Right lobe of liver (tissue), 4 donors: ENCODE measurements at regions not wholly inside any gene's neighbourhood (a gene's known extent, or its start where the extent isn't known, plus 50 kb on each side); places are given as distances from the start of the nearest gene placed in this dataset.

Experiments used
- POLR2A ChIP-seq: fragments of 450-650 bp; IDR thresholded peaks from one replicate; pipeline ENCODE4 v1.6.1; 2017; ENCODE audit warnings: antibody characterized with exemption, mild to moderate bottlenecking
- TF ChIP-seq, protein P1 (sequence below), 4 donors: fragments of 200-600 bp in 3 of 4; fragments of 450-650 bp in 1 of 4; IDR thresholded peaks; one replicate each; pipeline versions ENCODE4 v1.5.1 to v1.8.0; 2016 to 2022; ENCODE audit warnings: antibody characterized with exemption in 4 of 4, mild to moderate bottlenecking in 2 of 4
- donor health status: DM: no; HTN: no; CAD: no.
- donor health status: DM: no; HTN: no; CAD: no.
- donor health status: DM: no; HTN: yes; CAD: no.

- TF ChIP-seq, protein P1, sequence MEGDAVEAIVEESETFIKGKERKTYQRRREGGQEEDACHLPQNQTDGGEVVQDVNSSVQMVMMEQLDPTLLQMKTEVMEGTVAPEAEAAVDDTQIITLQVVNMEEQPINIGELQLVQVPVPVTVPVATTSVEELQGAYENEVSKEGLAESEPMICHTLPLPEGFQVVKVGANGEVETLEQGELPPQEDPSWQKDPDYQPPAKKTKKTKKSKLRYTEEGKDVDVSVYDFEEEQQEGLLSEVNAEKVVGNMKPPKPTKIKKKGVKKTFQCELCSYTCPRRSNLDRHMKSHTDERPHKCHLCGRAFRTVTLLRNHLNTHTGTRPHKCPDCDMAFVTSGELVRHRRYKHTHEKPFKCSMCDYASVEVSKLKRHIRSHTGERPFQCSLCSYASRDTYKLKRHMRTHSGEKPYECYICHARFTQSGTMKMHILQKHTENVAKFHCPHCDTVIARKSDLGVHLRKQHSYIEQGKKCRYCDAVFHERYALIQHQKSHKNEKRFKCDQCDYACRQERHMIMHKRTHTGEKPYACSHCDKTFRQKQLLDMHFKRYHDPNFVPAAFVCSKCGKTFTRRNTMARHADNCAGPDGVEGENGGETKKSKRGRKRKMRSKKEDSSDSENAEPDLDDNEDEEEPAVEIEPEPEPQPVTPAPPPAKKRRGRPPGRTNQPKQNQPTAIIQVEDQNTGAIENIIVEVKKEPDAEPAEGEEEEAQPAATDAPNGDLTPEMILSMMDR (IDR thresholded peaks at IDR 0.05), result no peak
- TF ChIP-seq POLR2A, result no peak
Measured at GRCh38 chr2:118755384-118755783, 92.1 kb downstream of the EN1 start.
